GM18858 (cell line): ENCODE measurements at regions not wholly inside any gene's neighbourhood (a gene's known extent, or its start where the extent isn't known, plus 50 kb on each side); places are given as distances from the start of the nearest gene placed in this dataset.

Source experiments
- ATAC-seq: cut with Tn5 transposase; IDR thresholded peaks from one replicate; pipeline ENCODE4 v1.9.1; 2021; ENCODE audit not compliant: unreplicated experiment

GRCh38 chr2:6788614-6789013 lies 77.1 kb downstream of the CMPK2 start:
- no peak for ATAC-seq

- ATAC-seq = no peak
Measured at GRCh38 chr2:6789559-6790138, 76.1 kb downstream of the CMPK2 start.

DNA sequence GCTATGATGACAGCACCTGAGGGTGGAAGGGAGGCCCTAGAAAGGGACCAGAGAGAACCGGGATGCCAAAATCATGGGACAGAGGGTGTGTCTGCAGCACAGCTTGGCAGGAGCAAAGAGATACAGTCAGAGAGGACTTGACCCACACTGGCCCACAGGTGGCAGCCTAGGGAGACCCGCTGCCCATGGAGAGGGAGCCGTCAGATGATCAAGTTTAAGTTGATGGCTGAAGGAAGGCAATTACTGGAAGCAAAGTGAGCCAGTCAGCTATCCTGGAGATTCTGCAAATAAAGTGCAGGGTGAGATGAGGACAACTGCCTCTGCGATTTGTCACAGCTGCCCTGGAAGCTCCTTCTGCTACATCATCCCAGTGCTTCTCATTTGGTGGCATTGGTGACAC lies 74.0 kb downstream of the CMPK2 start:
- no peak for ATAC-seq

DNA sequence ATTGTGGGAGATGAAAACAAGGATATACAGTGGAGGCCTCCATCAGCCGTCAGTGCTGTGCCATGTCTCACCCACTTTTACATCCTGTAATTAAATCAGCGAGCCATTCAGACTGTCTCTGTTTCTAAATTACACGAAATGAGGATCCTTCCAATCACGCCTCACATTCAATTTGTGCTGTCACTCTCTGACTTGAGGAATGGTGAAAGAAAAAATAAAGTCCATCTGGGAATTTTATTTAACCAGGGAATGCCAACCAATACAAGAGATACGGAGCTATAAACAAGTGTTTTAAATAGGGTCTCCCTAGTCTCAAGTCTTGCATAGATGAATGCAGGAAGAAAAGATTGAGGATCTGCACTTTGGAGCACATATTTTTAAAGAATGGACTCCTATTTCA lies 72.8 kb downstream of the CMPK2 start:
- no peak for ATAC-seq

GRCh38 chr2:6793371-6793770 lies 72.3 kb downstream of the CMPK2 start:
- no peak for ATAC-seq

DNA sequence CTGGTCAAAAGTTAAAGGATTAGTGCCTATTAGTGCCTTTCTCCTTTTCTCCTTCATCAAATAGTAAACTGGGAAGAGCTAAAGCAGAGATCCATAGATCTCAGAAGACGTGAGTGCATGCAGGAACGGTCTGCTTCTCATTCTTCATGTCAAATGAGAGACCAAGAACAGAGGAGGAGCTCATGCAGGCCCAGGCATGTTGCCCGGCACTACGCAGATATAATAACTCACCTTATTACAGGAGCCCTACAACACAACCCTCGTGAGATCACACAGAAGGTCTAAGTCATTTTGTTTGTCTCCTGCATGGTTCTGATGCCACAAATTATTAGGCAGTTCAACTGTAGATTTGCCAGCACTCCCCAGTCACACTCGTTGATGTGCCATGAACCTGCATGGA lies 71.8 kb downstream of the CMPK2 start:
- no peak for ATAC-seq

GRCh38 chr2:6794448-6794847 lies 71.3 kb downstream of the CMPK2 start:
- ATAC-seq = no peak
